ENCODE measurements at regions not wholly inside any gene's neighbourhood (a gene's known extent, or its start where the extent isn't known, plus 50 kb on each side); places are given as distances from the start of the nearest gene placed in this dataset.
"Not testable (repeated sequence)": the region's sequence is repeated elsewhere in the genome, so short reads cannot be mapped to it uniquely, and the experiment has no call there.

GRCh38 chr6:152811785-152812184 lies 61.2 kb downstream of the VIP start:
- DNase-seq = no peak

- DNase-seq = no peak
Observed at GRCh38 chr6:152815230-152815872, 64.8 kb downstream of the VIP start.

DNA sequence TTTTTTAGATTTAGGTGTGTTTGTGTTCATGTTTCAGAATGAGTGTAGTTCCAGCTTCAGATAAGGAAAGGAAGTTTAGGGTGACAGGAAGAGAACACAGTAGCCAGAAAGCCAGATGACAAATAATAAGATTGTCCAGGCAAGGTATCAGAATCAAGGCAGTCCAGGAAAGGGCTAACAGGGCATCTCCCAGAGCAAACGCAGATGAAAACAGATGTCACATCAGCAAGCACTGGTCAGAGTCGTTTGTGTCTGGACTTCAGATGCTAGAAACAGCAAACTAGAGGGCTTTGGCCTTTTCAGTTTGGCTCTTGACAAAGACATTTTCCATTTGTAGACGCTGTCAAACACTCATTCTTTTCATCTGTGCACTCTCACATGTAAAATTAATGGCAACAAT lies 65.5 kb downstream of the VIP start:
- DNase-seq = no peak

GRCh38 chr6:152821525-152821924 lies 70.9 kb downstream of the VIP start:
- DNase-seq = no peak

- no peak for DNase-seq
Observed at GRCh38 chr6:152824666-152825065, 74.1 kb downstream of the VIP start.

GRCh38 chr6:152828431-152828830 lies 77.8 kb downstream of the VIP start:
- no peak for DNase-seq

GRCh38 chr6:152834366-152834765 lies 83.8 kb downstream of the VIP start:
- not testable (repeated sequence) for DNase-seq

DNA sequence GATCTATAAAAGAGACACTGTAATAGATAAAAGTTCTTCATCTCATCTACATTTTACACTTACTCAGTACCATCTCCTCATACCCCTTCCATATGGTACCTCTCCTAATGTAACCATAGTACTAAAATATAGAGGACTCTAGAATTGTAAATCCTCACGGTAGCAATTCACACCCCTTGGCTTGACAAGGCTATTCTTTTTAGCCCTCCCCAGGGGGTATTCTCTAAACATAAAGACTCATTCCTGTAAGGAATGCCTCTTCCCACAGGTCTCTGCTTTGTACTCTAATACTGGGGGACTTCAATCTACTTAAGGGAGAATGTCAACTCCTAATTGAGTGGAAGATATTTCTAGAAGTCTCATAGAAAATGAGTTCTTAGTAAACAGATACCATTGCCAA lies 85.9 kb downstream of the VIP start:
- no peak for DNase-seq

DNA sequence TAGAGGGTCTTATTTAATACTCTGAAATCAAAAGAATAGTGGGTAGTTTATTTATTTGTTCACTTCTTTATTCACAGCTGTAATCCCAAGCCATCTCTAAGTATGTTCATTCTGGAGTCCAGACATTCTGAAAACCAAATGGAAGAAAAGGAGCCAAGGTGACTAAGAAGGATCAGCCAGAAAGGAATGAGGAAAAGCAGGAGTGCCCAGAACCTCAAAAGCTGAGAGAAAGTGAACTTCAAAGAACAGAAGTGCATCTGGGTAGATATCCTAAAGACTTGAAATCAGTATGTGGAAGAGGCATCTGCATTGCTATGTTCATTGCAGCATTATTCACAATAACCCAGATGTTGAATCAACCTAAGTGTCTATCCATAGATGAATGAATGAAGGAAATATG lies 94.8 kb downstream of the VIP start:
- no peak for DNase-seq

- DNase-seq = no peak
Observed at GRCh38 chr6:152846825-152847224, 96.2 kb downstream of the VIP start.

DNA sequence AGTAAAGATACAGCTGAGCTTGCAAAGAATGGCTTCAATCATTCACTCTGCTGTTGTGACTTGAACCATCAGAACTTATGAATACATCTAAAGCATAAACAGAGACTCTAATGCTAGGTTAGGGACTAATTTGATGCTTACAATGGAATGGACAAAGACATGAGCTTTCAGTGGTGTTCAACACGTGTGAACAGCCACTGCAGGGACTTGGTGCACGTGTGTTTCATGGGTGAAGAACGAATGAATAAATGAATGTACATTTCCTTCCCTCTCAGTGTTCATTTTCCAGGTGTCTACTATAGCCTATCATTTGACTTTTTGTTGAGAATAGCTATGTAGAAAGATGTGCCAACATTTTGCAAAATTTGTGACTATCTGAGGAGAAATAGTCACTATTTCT lies 98.3 kb downstream of the VIP start:
- no peak for DNase-seq

- DNase-seq = no peak
Observed at GRCh38 chr6:152854086-152854795, 103.6 kb downstream of the VIP start.

GRCh38 chr6:152858141-152858540 lies 107.5 kb downstream of the VIP start:
- DNase-seq = no peak

DNA sequence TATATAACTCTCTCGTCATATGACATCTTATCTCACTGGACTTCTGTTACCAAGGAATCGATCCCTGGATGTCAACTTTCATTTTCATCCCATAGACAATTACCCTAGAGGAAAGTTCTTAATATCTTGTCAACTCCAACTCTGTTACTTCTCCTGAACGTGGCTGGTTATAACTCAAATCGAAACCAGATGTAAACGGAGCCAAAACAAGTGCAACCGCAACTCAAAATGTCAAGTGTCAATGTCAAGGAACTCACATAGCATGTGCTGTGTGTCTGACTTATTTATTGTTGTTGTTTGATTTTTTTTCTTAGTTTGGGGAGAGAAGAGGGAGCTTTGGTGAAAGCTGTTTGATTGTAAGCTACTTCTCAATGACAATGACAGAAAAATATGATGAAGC lies 108.6 kb downstream of the VIP start:
- DNase-seq = no peak

- peak; percentile 23 for DNase-seq
Observed at GRCh38 chr6:152863618-152864326, 113.2 kb downstream of the VIP start.

DNA sequence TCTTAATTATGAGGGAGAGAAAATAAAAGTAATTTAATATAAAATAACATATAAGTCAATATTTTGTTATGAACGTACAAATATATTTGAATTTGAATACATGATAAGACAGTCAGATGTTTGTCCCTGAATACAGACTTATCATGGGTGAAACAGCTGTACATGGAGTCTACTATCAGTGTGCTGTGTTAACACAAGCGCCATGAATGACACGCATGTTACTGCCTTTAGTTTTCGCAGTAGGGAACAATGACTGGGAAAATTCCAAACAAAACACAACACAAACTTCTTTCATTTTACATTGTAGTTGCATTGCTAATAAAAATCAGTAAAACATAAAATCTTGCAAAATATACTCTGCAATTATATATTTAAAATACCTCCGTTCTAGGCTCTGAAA lies 108.6 kb downstream of the FBXO5 start:
- DNase-seq = no peak

DNA sequence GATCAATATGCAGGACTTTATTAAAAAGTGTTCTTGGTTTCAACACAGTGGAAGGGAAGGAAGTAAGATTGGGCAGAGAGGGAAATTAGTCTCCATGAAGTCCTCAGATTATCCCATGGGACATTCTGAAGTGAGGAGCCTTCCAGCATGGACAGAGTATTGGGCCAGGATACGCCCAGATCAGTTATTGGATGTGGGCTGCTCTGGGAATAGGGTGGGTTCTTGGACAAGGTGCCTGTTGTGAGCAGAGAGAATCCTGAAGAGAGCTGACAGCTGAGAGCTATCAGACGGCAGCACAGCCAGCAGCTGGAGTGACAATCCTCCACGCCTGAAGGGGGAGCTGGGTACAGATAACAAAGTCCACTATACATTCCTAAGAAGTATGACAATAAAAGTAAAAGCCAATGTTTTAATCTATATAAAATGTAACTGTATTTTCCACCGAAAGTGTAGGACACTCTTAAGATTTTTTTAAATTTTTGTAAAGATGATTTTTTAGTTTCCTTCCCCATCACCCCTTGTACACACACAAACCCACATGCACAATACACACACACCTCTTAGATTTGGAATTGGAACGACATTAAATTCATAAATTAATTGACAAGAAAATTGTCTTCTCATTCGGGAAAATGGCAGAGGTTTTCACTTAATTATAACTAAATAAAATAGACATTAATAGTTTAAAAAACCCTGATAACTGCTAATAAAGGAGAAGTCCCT lies 107.8 kb downstream of the FBXO5 start:
- no peak for DNase-seq

DNA sequence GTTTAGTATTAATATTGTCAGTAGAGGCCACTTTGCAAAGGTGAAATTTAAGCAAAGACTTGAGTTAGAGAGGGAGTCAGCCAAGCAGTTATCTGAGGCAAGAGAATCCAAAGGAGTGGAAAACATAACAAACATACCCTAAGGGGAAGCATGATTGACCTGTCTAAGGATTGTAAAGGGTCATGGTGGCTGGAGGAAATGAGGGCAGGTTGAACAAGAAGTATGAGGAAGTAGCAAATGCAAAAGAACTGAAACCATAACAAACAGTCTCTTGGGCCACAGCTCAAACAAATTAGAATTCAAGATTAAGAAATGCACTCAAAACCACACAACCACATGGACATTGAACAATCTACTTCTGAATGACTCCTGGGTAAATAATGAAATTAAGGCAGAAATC lies 103.2 kb downstream of the FBXO5 start:
- no peak for DNase-seq

DNA sequence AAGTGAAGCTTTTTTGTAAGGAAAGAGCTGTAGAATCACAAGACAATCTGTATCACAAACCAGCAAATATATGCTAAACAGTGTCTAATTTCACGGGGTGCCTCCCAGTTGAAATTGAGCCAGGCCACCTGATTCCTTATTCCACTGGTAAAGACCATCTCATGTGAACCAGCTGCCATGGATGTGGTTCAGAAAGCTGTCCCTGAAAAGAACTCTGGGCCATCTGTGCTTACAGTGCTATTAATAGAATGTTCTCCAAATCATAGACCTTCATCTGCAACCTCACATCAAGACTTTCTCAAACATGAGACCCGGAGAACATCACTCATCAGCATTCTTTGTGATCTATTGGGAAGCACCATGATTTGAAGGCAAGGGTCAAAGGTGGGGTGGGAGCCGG lies 89.7 kb downstream of the FBXO5 start:
- DNase-seq = no peak

DNA sequence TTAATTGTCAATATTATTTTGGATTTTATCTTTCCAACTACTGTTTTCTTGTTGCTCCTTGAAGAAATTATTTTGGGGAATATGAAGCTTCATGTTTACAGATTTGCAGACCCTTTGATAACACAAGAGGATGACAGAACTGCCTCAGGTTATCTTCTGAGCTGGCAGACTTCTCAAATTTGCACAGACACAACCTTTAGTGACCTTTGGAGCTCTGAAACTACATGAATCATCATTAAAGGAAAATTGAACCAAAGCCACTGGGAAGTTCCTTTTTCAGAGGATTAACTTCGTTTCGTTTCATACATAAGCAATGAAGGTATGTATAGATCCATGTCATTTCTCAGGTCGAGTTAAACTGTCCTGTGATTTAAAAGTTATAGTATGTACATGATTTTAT lies 85.9 kb downstream of the FBXO5 start:
- DNase-seq = no peak

DNA sequence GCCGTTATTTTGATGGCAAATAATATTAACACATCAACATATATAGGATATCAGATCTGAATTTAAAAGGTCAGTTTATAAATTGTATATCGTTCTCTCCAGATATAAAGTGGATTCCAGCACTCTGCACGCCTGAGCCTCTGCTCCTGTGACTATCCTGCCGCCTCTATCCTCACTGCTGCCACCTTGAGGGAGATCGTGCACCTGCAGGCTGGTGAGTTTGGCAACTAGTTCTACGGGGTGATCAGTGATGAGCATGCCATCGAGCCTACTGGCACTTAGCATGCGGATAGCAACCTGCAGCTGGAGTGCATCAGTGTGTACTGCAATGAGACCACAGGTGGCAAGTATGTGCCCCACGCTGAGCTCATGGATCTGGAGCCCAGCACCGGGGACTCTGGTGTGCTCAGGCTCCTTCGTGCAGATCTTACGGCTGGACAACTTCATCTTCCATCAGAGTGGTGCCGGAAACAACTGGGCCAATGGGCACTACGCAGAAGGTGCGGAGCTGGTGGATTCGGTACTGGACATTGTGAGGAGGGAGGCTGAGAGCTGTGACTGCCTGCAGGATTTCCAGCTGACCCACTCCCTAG lies 84.9 kb downstream of the FBXO5 start:
- DNase-seq = no peak

DNA sequence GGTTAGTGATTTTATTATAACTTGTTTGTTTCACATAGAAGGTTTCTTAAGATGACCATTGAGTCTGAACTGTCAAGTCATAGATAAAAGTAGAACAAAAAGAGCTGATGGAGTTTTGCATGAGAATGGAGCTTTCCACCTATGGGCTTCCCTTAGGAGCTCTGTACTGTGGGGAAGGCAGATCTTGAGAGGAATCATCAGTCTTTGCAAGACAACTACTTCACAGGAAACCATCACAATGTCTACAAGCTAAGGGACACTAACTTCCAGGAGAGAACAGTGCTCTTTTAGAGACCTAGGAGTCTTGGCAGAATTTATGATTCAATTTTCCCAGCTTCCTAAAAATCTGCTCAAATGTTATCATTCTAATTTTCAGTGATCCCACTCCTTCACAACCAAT lies 78.2 kb downstream of the FBXO5 start:
- no peak for DNase-seq

All from DMS 273 treated with DMSO at 0.1 percent for 48 hours (cell line).